SU-DHL-6 (cell line): ENCODE measurements at regions not wholly inside any gene's neighbourhood (a gene's known extent, or its start where the extent isn't known, plus 50 kb on each side); places are given as distances from the start of the nearest gene placed in this dataset.

Experiments used
- EZH2phosphoT487 ChIP-seq: fragments of 200-600 bp; sonication (generic), shearing (Covaris generic); conservative IDR thresholded peaks from 2 replicates; pipeline ENCODE4 v1.6.1; 2018; ENCODE audit warnings: mild to moderate bottlenecking, antibody characterized with exemption, low read length, moderate library complexity, mixed read lengths
- TF ChIP-seq, protein P1 (sequence below): fragments of 200-600 bp; sonication (generic); IDR thresholded peaks from one replicate; pipeline ENCODE4 v1.5.1; 2017; ENCODE audit warnings: antibody characterized with exemption, mild to moderate bottlenecking, low read length, moderate library complexity; ENCODE audit not compliant: insufficient read depth, poor library complexity, severe bottlenecking

DNA sequence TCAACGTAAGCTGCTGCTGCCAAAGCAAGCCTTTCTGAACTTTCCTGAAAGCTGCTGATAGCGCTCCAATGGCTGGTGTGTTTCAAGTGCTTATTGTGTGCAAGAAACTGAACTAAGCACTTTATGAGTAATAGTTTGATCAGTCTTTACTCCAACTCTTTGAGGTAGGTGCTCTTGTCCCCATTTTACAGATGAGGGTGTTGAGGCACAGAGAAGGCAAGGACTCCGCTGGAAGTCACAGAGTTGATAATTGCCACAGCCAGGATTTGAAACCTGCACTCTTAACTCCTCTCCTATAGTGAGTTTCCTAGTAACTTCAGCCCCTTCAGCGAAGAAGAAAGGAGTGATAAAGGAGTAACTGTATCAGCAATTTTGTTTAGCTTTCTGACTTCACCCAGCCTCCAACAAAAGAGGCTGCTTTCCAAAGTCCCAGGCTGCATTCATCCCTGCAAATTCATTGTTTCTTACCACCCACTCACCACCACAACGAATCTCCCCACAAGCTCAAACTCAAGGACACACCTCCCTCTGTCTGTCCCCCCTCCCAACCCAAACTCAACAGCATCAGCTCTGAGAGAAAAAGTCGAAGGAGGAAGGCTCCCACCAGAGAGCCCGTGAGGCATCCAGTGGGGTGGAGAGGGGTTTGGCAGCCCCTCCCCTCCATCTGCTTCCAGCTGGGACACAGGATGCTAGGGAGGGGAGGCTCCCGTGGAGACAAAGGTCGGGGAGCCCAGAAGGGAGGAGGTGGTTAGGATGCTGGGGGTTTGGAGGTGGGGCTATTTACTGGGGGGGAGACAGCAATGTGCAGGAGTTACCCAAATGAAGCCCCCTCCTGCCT, 139.6 kb downstream of the NAV1 start:
- TF ChIP-seq, protein P1, sequence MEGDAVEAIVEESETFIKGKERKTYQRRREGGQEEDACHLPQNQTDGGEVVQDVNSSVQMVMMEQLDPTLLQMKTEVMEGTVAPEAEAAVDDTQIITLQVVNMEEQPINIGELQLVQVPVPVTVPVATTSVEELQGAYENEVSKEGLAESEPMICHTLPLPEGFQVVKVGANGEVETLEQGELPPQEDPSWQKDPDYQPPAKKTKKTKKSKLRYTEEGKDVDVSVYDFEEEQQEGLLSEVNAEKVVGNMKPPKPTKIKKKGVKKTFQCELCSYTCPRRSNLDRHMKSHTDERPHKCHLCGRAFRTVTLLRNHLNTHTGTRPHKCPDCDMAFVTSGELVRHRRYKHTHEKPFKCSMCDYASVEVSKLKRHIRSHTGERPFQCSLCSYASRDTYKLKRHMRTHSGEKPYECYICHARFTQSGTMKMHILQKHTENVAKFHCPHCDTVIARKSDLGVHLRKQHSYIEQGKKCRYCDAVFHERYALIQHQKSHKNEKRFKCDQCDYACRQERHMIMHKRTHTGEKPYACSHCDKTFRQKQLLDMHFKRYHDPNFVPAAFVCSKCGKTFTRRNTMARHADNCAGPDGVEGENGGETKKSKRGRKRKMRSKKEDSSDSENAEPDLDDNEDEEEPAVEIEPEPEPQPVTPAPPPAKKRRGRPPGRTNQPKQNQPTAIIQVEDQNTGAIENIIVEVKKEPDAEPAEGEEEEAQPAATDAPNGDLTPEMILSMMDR = no peak
- no peak for TF ChIP-seq EZH2phosphoT487
